Stimulated activated CD8-positive, alpha-beta memory T cell treated with anti-CD3 and anti-CD28 coated beads, Interleukin-15, amount 100 ng/mL, for 1 hour (primary cell): ENCODE measurements at regions not wholly inside any gene's neighbourhood (a gene's known extent, or its start where the extent isn't known, plus 50 kb on each side); places are given as distances from the start of the nearest gene placed in this dataset.
"Not testable (repeated sequence)": the region's sequence is repeated elsewhere in the genome, so short reads cannot be mapped to it uniquely, and the experiment has no call there.

Source experiments
- DNase-seq: peaks from one replicate; pipeline ENCODE4 v3.0.0-alpha.2; 2020; ENCODE audit warnings: low read depth

DNA sequence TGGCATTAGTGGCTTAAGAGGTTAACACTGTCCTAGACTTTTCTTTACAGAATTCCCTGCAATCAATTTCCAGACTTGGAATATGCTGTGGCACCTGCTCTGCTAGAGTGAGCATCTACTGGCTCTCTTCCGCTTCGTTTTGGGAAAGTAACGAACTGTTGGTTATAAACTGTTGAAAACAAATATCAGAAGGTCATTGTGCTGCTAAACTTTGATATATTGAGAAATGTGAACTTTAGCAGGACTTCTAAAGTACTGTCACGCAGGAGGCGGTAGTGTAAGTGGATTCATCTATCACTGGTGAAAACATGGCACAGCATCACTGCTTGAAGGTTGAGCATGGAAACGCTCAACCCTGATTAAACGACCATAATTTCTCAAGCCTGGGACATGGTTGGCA is 348.9 kb downstream of the FLRT2 start:
- no peak for DNase-seq

DNA sequence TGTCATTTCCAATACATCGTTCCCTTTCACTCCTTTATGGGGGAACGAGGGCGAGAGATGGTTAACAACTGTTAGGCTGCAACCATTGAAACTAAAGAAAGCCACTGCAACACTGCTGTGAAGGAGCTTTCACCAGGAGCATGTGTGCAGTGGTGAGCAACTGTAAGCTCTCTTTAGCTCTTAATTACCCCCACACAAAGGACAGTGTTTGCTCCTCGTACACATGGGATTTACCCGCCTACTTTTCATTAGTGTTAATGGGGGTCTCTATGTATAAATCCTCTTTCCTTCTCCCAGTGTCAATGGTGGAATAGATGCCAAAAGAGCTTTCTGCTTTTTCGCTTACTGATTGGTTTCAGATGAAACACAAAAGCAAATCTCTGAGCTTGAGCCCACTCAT is 343.1 kb downstream of the FLRT2 start:
- DNase-seq: no peak

DNA sequence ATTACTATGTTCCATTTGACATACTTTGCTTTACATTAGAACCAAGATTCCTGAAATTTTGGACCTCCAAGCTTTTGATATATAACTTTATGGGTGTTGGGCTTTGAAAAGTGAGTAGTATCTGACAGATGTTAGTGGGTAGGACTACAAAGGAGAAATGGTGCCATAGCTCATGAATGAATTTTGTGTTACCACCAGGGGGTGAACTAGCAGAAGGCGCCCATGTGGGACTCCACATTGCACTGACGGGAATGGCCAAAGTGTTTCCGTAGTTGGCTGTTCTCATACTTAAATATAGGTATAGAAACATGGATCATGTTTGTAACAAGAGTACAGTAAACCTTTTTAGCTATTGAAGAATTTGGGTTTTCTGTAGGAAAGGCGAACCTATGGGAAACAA is 337.5 kb downstream of the FLRT2 start:
- DNase-seq: no peak

DNA sequence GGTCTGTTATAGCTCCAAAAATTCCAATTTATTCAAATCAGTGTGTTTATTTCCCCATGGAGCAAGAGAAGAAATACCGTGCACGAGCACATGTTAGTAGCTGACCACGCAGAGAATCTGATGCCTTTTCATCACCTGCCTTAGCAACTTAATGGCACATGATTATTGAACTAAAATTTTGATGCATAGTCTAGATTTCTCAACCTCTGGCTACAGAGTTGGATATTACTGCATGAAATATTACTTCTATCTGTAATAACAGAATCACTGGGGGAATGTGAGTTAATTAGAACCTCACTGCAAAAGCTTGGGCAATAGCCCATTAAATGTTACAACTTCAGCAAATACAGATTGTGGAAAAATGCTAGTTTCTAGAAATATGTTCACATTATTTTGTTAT is 335.8 kb downstream of the FLRT2 start:
- no peak for DNase-seq

DNA sequence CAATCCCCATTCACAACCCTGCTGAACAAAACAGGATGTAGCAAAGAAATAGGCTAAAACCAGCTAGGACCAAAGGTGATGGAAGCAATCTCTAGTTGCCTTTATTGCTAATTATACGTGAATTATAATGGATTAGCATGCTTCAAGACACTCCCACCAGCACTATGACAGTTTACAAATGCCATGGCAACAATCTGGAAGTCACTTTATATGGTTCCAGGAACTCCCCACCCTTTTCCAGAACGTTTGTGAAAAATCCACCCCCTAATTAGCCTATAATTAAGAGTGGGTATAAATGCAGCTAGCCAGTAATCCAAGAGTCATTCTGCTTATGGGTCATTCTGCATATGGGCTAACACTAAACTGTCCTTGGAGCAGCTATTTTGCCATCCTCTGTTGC is 328.7 kb downstream of the FLRT2 start:
- no peak for DNase-seq

DNA sequence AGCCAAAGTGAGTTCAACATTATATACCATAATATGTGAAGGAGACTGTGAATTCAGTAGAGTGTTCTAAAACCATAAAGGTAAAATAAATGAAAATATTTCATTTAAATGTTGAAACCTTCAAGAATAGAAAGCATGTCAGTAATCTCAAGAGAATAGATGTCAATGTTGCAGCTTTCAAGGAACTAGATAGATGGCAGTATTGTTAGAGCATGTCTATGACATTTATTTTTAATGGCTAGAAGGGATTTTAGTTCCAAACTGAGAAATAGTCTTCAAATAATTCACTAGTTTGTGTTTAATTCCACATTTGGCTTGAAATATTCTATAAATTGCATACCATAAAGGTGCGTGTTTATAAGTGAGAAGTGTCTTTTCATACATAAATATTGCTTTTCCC is 326.5 kb downstream of the FLRT2 start:
- no peak for DNase-seq

DNA sequence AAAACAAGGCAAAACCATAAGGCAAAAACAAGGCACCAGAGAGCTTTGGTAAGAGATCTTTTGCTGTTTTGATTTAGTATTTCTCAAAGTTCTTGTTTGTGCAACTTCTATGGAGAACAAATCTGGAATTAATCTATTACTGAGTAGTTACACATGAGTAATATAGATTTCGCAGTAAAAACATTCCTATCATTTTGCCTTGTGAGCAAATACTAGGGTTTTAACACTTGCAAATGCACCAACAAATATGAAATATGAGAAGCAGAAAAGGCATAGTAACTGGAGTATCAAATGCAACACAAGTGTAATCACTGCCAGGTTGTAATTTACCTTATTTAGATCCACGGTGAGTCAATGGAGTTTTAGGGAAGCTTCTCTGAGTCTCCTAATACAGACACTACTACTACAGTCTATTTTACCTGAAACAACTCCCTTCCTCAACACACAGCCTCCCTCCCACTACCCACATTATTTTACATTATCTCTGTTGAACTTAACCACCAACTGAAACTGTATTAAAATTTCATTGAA is 324.1 kb downstream of the FLRT2 start:
- DNase-seq: no peak

DNA sequence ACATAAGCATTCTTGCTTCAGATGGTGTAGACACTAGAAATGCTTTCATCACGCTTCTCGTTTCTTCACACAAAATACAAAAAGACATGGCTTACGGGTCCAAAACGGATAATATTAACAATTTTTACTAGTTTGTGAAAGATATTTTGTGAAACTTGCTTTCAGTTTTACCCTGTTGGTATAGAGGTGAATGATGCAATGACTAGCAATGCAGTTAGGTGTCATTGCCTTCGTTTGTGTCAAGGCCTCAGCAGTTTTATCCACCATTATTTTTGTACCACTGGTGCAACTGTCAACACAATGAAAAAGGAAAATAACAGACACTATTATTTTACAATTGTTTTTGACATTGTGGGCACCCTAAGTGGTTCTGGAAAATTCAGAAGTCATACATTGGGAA is 323.0 kb downstream of the FLRT2 start:
- no peak for DNase-seq

DNA sequence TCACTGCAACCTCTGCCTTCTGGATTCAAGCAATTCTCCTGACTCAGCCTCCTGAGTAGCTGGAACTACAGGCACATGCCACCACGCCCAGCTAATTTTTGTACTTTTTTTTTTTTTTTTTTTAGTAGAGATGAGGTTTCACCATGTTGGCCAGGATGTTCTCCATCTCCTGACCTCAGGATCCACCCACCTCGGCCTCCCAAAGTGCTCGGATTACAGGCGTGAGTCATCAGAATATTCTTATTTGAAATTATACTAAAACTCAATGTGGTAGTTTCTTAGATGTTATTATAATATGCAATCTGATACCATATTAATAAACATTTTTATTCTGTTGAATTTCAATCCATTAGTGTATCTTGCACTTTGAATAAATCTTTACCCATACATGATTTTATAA is 322.2 kb downstream of the FLRT2 start:
- DNase-seq: not testable (repeated sequence)

DNA sequence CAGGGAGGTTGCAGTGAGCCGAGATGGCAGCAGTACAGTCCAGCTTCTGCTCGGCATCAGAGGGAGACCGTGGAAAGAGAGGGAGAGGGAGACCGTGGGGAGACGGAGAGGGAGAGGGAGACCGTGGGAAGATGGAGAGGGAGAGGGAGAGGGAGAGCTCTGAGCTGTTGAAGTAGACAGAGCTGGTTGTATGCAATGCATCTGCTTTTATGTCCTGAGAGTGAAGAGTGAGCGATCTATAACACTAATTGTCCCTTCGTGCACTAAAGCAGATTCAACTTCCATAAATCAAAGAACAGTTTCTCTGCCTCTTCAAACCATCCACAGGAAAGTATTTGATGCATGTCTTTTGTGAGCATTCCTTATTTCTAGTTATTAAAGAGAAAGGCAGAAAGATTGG is 300.6 kb downstream of the FLRT2 start:
- not testable (repeated sequence) for DNase-seq

DNA sequence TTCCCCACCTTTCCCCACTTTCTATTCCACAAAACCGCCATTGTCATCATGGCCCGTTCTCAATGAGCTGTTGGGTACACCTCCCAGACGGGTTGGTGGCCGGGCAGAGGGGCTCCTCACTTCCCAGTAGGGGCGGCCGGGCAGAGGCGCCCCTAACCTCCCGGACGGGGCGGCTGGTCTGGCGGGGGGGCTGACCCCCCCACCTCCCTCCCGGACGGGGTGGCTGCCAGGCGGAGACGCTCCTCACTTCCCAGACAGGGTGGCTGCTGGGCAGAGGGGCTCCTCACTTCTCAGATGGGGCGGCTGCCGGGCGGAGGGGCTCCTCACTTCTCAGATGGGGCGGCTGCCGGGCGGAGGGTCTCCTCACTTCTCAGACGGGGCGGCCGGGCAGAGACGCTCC is 299.7 kb downstream of the FLRT2 start:
- not testable (repeated sequence) for DNase-seq

DNA sequence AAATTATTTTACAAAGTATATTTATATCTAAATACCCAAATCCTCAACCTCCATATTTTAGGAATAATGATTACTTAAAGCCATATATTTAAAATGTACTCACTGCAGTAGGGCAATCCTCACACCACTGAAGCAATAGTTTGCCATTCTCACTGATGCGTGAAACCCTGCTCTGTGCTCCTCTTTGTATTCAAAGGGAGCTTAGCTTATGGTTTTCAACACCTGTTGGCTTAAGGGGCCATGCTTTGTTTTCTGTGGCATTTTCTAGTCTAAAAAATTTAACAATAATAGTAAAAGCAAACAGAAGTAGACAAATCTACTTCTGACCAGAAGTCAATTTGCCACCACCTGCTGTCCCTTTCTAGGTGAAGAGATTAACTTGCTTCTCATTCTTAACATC is 294.6 kb downstream of the FLRT2 start:
- no peak for DNase-seq

DNA sequence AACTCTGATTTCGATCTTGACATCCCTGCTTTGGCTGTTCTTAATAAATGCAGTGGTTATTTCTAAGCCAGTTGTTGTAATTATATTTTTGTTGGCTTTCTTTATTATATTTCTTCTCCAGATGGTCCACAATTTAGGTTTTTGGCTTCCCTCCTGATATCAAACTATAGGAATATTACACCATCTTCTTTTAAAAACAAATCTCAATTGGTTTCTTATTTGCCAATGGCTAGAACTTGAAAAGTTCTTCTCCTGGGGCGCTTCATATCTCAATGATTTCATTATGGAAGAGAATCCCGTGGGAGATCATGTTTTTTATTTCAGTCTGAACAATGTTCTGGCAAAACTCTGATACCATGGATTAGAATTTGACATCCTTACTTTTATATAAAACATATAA is 292.3 kb downstream of the FLRT2 start:
- DNase-seq: no peak

DNA sequence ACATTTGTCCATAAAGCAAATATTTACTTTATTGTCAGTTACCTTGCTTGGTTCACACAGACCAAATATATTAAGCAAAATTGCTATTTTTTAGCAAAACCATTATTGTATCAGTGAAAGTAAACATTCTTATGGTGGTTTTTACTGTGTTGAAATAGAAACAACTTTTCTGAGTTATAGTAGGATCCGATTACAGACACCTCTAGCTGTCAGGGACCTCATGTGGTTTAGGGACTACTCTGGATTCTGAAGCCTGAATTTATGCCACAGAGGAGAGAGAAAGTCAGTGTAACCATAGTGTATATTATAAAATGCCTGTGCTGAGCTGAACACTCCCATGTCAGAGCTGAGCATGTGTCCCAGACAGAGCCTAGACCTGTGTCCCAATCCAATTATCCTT is 287.5 kb downstream of the FLRT2 start:
- DNase-seq: no peak

DNA sequence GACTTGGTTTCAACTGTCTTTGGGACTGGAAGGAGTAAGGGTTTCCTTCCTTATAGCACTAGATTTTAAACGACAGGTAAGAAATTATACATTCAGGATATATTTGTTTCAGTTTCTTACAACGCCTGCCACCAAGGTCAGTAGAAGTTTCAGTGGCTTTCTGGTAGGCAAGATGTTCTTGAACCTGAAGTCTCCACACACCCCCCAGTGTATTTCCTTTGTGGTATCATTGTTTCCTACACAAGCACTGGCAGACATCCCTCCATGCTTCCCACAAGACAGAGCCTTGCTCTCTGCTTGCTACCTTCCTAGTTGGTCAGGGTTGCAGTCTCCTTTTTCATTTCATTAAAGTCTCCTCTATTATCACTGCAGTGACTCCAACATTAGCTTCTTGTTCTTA is 283.1 kb downstream of the FLRT2 start:
- DNase-seq: no peak

DNA sequence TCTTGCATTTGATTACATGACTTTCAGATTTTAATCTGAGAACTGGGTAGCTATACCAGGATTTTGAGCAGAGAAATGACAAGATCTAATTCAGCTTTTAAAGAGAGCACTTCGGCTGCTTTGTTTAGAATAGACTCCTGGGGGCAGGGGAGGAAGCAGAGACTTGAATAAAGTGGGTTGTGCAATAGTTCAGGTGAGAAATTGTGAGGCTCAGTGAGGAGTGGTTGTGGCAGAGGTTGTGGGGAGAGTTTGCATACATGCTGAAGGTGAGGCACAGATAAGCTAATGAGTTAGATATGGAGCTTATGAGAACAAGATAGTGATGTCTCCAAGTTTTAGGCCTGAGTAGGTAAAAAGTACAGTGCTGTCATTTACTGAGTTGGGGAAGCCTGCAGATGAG is 281.4 kb downstream of the FLRT2 start:
- DNase-seq: no peak

DNA sequence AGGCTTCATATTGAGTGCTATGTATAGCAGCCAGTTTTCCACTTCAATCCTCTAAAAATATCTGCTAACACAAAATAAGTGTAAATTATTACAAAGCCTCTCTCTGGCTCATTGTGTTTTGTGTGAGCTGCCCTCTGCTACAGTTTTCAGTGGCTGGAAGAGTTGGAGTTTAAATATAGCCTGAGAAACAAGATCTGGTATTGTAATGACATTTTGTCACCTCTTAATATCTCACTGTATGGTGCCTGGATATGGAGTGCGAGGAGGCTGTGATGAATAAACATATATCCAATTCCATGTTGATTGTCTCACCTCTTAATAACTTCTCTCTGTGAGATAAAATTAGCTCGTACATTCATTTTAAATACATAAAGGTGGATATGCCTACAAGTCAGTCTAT is 269.7 kb downstream of the FLRT2 start:
- DNase-seq: no peak

DNA sequence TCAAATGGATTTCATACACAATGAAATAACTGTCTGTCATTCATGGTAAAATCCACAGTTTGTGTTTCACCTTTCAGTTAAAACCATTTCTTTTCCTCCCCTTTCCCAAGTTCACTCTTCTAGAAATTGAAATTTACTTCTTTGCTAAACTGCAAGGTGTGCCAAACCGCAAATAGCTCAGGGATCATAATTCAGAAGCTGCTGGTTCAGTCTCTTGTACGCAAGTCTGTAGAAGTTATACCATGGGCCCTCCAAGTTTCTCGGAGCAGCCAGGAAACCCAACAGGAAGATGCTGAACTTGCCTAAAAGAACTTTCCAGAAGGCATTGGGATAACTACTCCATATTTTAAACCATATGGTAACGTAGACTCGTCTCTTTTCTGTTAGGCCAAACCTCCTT is 268.9 kb downstream of the FLRT2 start:
- no peak for DNase-seq

DNA sequence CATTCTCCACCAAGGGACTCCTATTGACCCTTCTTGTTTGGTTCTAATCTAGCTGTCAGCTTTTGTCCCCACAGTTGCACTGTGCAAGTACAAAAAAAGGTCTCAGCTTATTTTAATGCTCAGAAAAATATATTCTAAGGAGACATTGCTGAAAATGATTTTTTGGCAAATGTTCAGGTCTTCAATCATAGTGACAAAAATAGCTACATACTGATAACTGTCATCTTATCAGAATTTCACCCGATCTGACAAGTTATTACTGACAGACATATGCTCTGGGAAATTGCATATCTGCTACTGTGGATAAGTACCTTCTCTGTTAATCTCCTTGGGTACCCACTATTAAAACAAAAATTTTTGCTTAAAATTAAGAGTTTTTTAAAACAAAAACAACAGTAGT is 263.6 kb downstream of the FLRT2 start:
- DNase-seq: no peak

DNA sequence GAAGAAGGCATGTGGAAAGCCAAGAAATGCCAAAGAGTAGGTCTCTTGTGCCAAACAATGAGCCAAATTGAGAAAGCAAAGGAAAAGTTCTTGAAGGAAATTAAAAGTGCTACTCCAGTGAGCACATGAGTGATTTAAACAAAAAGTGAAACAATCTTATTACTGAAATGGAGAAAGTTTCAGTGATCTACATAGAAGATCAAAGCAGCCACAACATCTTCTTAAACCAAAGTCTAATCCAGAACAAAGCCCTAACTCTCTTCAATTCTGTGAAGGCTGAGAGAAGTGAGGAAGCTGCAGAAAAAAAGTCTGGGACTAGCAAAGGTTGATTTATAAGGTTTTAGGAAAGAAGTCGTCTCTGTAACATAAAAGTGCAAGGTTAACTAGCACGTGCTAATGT is 259.6 kb downstream of the FLRT2 start:
- DNase-seq: no peak

DNA sequence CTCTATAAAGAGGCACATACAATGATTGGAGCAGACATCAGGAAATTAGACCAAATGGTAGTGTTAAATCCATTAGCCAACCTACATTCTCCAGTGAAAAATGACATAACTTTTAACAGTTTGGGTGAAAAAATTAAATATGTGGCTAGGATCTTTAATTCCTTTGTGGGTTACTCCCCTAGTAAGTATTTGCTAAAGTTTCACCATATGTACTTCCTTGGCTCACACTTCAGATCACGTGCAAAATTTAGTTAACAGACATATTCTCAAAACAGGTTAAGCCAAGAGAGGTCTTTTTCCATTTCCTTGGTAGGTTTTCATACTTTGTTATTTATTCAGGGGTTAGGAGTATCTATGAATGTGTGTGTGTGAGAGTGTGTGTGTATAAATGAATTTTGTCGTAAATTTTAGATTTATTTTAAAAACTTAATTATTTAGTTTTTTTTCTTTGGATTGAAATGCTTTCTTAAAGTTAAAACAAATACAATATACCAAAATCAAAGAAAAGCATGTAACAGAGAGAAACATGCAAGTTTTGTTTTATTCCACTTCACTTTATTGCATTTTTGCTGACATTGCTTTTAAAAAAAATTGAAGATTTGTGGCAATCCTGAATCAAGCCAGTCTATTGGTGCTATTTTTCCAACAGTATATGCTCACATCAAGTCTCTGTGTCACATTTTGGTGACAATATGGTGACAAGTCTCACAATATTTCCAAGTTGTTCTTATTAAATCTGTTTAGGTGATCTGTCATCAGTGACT is 258.7 kb downstream of the FLRT2 start:
- DNase-seq: no peak

DNA sequence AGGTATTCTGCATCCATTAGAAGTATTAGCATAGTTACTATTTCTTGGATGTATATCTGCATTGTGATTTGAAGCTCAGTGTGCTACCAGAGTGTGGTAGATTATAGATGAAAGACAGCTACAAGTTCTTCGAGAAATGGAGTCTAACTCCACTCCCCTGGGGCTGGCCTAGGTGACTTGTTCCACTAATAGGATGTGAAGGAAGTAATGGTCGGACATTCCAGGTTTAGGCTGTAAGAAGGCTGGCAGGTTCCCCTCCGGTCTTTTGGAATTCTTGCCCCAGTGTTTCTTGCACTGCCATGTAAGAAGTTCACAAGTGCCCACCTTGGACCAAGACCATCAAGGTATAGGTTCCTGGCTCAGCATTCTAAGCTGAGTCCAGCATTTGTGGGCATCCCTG is 236.4 kb downstream of the FLRT2 start:
- DNase-seq: no peak

DNA sequence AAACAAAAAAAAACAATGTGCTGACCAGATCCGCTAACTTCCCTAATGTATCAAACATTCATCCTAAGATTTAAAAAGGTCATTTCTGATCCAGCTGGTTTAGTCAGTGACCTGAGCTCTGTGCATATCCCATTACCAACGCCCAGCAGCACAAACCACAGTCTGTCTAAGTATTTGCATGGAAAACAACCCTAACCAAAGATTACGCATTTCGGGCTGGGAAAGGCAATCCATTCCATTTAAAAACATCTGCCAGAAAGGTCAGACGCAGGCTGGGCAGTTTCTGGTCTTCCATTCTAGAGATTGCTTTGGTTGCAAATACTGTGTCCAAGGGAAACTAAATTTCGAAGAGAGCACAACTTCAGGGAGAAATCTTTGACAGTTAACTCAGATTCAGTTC is 234.9 kb downstream of the FLRT2 start:
- no peak for DNase-seq

DNA sequence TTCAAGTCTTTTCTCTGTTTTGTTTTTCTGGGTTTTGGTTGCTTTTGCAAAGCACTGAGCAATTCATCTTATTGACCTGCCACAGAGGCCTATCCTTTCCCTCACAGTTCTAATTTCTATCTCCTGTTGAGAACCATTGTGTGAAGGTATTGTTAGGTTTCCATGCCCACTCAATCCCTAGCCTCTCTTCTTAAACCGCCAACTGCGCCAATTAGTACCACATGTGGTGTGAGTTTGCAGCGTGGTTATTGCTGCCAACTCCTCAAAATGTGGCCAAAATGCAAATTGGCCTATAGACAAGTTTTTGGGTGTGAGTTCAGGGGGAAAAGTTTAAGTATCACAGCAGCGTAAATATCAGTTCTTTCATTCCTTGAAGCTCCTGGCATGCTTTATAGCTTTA is 232.6 kb downstream of the FLRT2 start:
- DNase-seq: no peak
